Endothelial cell of umbilical vein (primary cell): ENCODE measurements at regions not wholly inside any gene's neighbourhood (a gene's known extent, or its start where the extent isn't known, plus 50 kb on each side); places are given as distances from the start of the nearest gene placed in this dataset.

ENCODE experiments used
- BruUV-seq: library from RNA; stranded (reverse); fragments of 400-500 nt; replicated peaks from 2 replicates; lab custom pipeline; 2021; lab: Mats Ljungman, UMichigan
- CTCF ChIA-PET: fragments of 300-600, 350-600 bp; sonication (Branson Sonifier 250); formaldehyde crosslinking; loops from one replicate; lab custom pipeline; 2021; ENCODE audit warnings: antibody characterized with exemption, inconsistent platforms; lab: Charles Lee
- POLR2A ChIA-PET: fragments of 300-600, 350-600 bp; sonication (Branson Sonifier 250); formaldehyde crosslinking; loops from one replicate; lab custom pipeline; 2021; ENCODE audit warnings: antibody characterized with exemption, inconsistent platforms; lab: Charles Lee
- DNase-seq: peaks from one replicate; pipeline ENCODE4 v3.0.0-alpha.2; 2011; ENCODE audit warnings: low read depth, low spot score
- FAIRE-seq: peaks from 2 replicates; lab custom pipeline; 2011; peaks lifted over from hg19 to GRCh38; lab: Jason Lieb, UNC
- H2AFZ ChIP-seq: 2 replicates; pipeline ENCODE4 v1.6.0; 2012; ENCODE audit warnings: low read depth, low read length, control low read depth, inconsistent platforms
- H3K27ac ChIP-seq: 2 replicates; pipeline ENCODE4 v1.5.1; 2011; ENCODE audit warnings: low read depth, mild to moderate bottlenecking, control low read depth, low read length, moderate library complexity; ENCODE audit not compliant: insufficient read depth
- H3K27me3 ChIP-seq, 2 experiments: 2 replicates each; pipeline versions ENCODE4 v1.6.0 to v1.6.1; 2011; ENCODE audit warnings: low read length in 2 of 2, mixed read lengths in 1 of 2; ENCODE audit not compliant: control insufficient read depth in 2 of 2, insufficient read depth in 2 of 2
- H3K36me3 ChIP-seq, 2 experiments: 2 replicates in 1 of 2; 3 replicates in 1 of 2; pipeline ENCODE4 v1.5.1; 2011; ENCODE audit warnings: low read length in 2 of 2, mild to moderate bottlenecking in 1 of 2, moderate library complexity in 1 of 2; ENCODE audit not compliant: control insufficient read depth in 2 of 2, insufficient read depth in 2 of 2; ENCODE audit errors: extremely low read depth in 1 of 2
- H3K4me1 ChIP-seq: 3 replicates; pipeline ENCODE4 v1.5.1; 2011; ENCODE audit warnings: mild to moderate bottlenecking, low read length; ENCODE audit not compliant: control insufficient read depth, insufficient read depth; ENCODE audit errors: extremely low read depth
- H3K4me2 ChIP-seq: 2 replicates; pipeline ENCODE4 v1.6.1; 2011; ENCODE audit warnings: low read length, control low read depth, mixed read lengths; ENCODE audit not compliant: insufficient read depth
- H3K4me3 ChIP-seq, 3 experiments: fragments of 200-600 bp in 1 of 3; sonication (generic), shearing (Covaris generic) in 1 of 3; replicated peaks in 1 of 3; 2 replicates each; pipeline ENCODE4 v1.5.1; 2011 to 2016; ENCODE audit warnings: control low read depth in 3 of 3, low read length in 3 of 3, mild to moderate bottlenecking in 2 of 3, inconsistent platforms in 1 of 3, low read depth in 1 of 3, moderate library complexity in 1 of 3; ENCODE audit not compliant: insufficient read depth in 1 of 3
- H3K79me2 ChIP-seq: 2 replicates; pipeline ENCODE4 v1.6.0; 2012; ENCODE audit warnings: low read length, inconsistent platforms; ENCODE audit not compliant: control insufficient read depth, insufficient read depth
- H3K9ac ChIP-seq: replicated peaks from 2 replicates; pipeline ENCODE3; 2011; ENCODE audit warnings: low read length, control low read depth; ENCODE audit not compliant: insufficient read depth; ENCODE audit errors: extremely low read depth
- H3K9me1 ChIP-seq: replicated peaks from 3 replicates; pipeline ENCODE4 v1.6.0; 2011; ENCODE audit warnings: mild to moderate bottlenecking, low read length; ENCODE audit not compliant: control insufficient read depth, insufficient read depth; ENCODE audit errors: extremely low read depth
- H3K9me3 ChIP-seq: replicated peaks from 2 replicates; pipeline ENCODE4 v1.5.1; 2012; ENCODE audit warnings: low read length, inconsistent platforms; ENCODE audit not compliant: control insufficient read depth, insufficient read depth
- H4K20me1 ChIP-seq: replicated peaks from 2 replicates; pipeline ENCODE3; 2011; ENCODE audit warnings: mild to moderate bottlenecking, low read length; ENCODE audit not compliant: control insufficient read depth, insufficient read depth; ENCODE audit errors: extremely low read depth
- EZH2 ChIP-seq: IDR thresholded peaks from 2 replicates; pipeline ENCODE4 v1.6.1; 2012; ENCODE audit warnings: borderline replicate concordance, low read depth, mild to moderate bottlenecking, moderate library complexity, low read length, inconsistent platforms; ENCODE audit not compliant: severe bottlenecking
- FOS ChIP-seq: IDR thresholded peaks from 2 replicates; pipeline ENCODE4 v1.6.1; 2011; ENCODE audit warnings: mild to moderate bottlenecking, low read length, moderate library complexity, borderline replicate concordance; ENCODE audit not compliant: insufficient read depth
- GATA2 ChIP-seq: IDR thresholded peaks from 2 replicates; pipeline ENCODE4 v1.7.0; 2011; ENCODE audit warnings: low read depth, mild to moderate bottlenecking, moderate library complexity, mixed read lengths, low read length; ENCODE audit not compliant: insufficient read length, insufficient read depth
- MAX ChIP-seq: IDR thresholded peaks from 2 replicates; pipeline ENCODE4 v1.6.1; 2011; ENCODE audit not compliant: insufficient read depth, insufficient read length
- MYC ChIP-seq: IDR thresholded peaks from one replicate; pipeline ENCODE4 v1.6.1; 2011; ENCODE audit warnings: mild to moderate bottlenecking, low read depth, low read length
- POLR2A ChIP-seq: IDR thresholded peaks from 2 replicates; pipeline ENCODE4 v1.6.1; 2012; ENCODE audit warnings: low read depth, mild to moderate bottlenecking, control low read depth, low read length
- POLR2AphosphoS5 ChIP-seq: IDR thresholded peaks from 2 replicates; pipeline ENCODE4 v1.6.1; 2012; ENCODE audit warnings: low read depth, mild to moderate bottlenecking, control low read depth, low read length, moderate library complexity; ENCODE audit not compliant: insufficient read depth
- dilution Hi-C: fragments of 300-500 bp; cut with MboI; formaldehyde crosslinking; loops from one replicate; pipeline ENCODE4 v1.15.0; 2019; ENCODE audit warnings: low sequenced_read_pairs; ENCODE audit not compliant: extremely low pct_ligation_motif_present
- intact Hi-C: fragments of 100-400 bp; cut with micrococcal nuclease; formaldehyde crosslinking; loops from one replicate; pipeline ENCODE4 v1.10.0; 2022
- TF ChIP-seq, protein P1 (sequence below), 2 donors: IDR thresholded peaks; 1 replicate in 1 of 2; 2 replicates in 1 of 2; pipeline ENCODE4 v1.5.1; 2011; ENCODE audit warnings: low read length in 2 of 2, mild to moderate bottlenecking in 2 of 2, moderate library complexity in 2 of 2, control low read depth in 1 of 2, inconsistent platforms in 1 of 2, low read depth in 1 of 2; ENCODE audit not compliant: insufficient read depth in 1 of 2; ENCODE audit errors: extremely low read depth in 1 of 2

GRCh38 chr3:17806876-17807275, 64.4 kb upstream of the TBC1D5 start:
- H3K4me2 ChIP-seq = no peak overlapping the region
- ChIA-PET POLR2A (no interaction called here), CTCF (no interaction called here)
- no peaks in the 10 kb centered on the region for H3K36me3 ChIP-seq
- DNase-seq (no peak), FAIRE-seq (no peak)
- H4K20me1 ChIP-seq = no peaks in the 10 kb centered on the region
- H3K4me3 ChIP-seq = no peak overlapping the region
- H3K9me3 ChIP-seq = no peaks in the 10 kb centered on the region
- dilution Hi-C loops = no loop called here
- no peak overlapping the region for H3K9ac ChIP-seq
- no peak overlapping the region for H2AFZ ChIP-seq
- H3K9me1 ChIP-seq = no peaks in the 10 kb centered on the region
- H3K27me3 ChIP-seq = no peaks in the 10 kb centered on the region
- intact Hi-C loops = no loop called here
- no peaks in the 10 kb centered on the region for H3K79me2 ChIP-seq
- peaks cover 2% of the 10 kb centered on the region for H3K4me1 ChIP-seq
- TF ChIP-seq POLR2AphosphoS5 (no peak), FOS (no peak)
- BruUV-seq = no TSS peak
- H3K27ac ChIP-seq = no peak overlapping the region

DNA sequence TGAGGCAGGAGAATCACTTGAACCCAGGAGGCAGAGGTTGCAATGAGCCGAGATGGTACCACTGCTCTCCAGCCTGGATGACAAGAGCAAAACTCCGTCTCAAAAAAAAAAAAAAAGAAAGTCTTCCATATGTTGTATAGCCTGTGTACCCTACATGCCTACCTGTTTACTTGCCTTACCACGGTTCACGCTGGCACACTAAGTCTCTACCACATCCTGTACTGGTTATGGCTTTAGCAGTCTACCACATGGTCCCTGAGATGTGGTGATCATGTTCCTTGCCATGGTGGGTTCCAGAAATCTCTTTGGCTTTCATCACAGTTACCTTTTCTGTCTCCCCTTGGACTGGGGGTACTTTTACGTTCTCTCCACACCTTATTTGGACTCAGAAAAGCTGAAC, 63.8 kb upstream of the TBC1D5 start:
- no peaks in the 10 kb centered on the region for H3K9me1 ChIP-seq
- no peaks in the 10 kb centered on the region for H4K20me1 ChIP-seq
- H3K79me2 ChIP-seq = no peaks in the 10 kb centered on the region
- H3K9ac ChIP-seq = no peak overlapping the region
- DNase-seq (no peak), FAIRE-seq (no peak)
- ChIA-PET POLR2A (no interaction called here), CTCF (no interaction called here)
- no TSS peak for BruUV-seq
- intact Hi-C loops (no loop called here), dilution Hi-C loops (no loop called here)
- no peaks in the 10 kb centered on the region for H3K9me3 ChIP-seq
- no peak overlapping the region for H3K4me3 ChIP-seq
- H3K4me1 ChIP-seq = peaks cover 2% of the 10 kb centered on the region
- H2AFZ ChIP-seq = no peak overlapping the region
- H3K36me3 ChIP-seq = no peaks in the 10 kb centered on the region
- no peaks in the 10 kb centered on the region for H3K27me3 ChIP-seq
- no peak overlapping the region for H3K27ac ChIP-seq
- no peak for TF ChIP-seq EZH2
- TF ChIP-seq MAX = no peak
- TF ChIP-seq FOS = no peak
- no peak for TF ChIP-seq MYC
- TF ChIP-seq POLR2A = no peak
- no peak for TF ChIP-seq GATA2
- TF ChIP-seq POLR2AphosphoS5 = no peak
- TF ChIP-seq, protein P1, sequence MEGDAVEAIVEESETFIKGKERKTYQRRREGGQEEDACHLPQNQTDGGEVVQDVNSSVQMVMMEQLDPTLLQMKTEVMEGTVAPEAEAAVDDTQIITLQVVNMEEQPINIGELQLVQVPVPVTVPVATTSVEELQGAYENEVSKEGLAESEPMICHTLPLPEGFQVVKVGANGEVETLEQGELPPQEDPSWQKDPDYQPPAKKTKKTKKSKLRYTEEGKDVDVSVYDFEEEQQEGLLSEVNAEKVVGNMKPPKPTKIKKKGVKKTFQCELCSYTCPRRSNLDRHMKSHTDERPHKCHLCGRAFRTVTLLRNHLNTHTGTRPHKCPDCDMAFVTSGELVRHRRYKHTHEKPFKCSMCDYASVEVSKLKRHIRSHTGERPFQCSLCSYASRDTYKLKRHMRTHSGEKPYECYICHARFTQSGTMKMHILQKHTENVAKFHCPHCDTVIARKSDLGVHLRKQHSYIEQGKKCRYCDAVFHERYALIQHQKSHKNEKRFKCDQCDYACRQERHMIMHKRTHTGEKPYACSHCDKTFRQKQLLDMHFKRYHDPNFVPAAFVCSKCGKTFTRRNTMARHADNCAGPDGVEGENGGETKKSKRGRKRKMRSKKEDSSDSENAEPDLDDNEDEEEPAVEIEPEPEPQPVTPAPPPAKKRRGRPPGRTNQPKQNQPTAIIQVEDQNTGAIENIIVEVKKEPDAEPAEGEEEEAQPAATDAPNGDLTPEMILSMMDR (IDR thresholded peaks at IDR 0.05; ENCODE audit: extremely low read depth in 1 of 2, insufficient read depth in 1 of 2, low read depth in 1 of 2, low read length in 2 of 2) = no peak
- no peak overlapping the region for H3K4me2 ChIP-seq
